ENCODE measurements at regions not wholly inside any gene's neighbourhood (a gene's known extent, or its start where the extent isn't known, plus 50 kb on each side); places are given as distances from the start of the nearest gene placed in this dataset.
"Not testable (repeated sequence)": the region's sequence is repeated elsewhere in the genome, so short reads cannot be mapped to it uniquely, and the experiment has no call there.

DNA sequence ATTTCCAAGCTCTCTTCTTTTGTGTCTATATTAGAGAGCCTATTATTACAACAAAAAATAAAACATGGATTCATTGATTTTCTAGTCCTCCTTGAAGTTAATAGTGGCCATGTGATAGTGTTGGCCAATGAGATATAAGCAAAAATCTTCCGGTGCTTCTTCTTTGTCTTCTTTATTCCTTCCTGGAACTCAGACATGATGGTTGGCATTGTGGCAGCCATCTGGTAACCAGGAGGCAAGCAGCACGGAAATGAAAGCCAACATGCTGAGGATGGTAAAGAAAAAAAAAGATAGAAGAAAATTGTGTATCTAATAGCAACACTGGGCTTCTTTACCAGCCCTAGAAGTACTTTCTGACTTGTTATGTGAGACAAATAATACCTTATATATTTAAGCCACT, 50.8 kb upstream of the SEL1L start:
- DNase-seq, result no peak

DNA sequence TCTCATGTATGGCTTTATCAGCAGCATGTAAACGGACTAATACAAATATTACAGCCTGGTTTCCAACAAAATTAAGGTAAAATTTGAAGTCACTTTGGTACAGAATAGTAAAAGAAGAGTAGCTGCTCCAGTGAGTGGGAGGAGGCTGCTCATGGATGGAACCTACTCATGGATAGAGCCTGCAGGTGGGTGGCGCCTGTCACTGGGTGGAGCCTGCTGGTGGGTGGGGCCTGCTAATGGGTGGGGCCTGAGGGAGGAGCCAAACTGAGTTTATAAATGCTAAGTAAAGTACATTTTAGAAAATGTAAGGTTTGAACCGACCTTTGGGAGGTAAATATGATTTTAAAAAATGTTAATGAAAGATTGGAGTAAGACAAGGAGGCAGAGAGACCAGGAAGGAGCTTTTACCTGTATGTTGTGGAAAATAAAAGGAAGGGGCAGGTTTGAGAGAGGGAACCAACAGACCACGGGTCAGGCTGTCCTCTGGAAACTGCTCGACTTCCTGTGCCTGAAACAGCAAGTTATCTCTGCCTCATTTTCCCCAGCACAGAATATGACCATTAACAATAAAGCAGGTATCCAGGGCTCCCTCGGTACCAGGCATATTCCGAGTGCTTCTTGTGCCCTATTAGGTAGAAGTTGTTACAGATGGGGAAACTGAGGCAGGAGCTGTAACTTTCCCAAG, 55.9 kb upstream of the SEL1L start:
- no peak for DNase-seq

DNA sequence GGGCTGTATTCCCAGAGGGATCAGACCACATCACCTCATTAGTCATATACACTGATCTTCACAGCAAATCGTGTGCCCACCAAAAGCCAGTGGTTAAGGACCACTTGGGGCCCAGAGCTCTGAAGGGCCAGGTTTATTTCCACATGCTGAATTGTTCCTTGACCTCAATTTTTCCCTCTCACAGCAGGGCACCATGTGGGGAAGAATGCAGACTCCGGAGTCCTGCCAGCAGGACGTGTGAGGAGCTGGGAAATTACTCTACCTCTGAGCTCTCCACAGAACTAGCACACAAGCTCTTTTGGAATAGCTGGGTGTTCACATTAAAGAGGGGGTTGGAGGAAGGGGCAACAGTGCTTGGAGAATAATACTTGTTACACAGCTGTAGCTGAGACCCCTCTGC, 57.6 kb upstream of the SEL1L start:
- no peak for DNase-seq

DNA sequence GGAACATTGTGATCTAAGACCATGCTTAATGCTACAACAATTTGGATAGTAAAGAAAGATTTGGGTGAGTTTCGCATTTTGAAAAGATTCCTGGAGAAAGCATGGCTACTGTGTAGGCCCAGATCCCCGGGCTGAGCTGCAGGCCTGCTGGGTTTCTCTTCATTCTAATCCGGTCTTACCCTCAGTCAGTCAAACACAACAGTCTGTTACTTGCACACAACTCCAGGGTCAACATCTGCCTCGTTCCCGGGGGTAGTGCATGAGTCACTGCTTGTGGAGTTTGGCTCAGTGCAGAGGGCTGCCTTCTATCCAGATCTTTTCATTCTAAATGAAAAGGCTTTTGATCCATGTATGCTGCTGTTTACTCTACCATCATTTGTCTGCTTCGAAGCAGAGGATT, 60.4 kb upstream of the SEL1L start:
- DNase-seq, result no peak

DNA sequence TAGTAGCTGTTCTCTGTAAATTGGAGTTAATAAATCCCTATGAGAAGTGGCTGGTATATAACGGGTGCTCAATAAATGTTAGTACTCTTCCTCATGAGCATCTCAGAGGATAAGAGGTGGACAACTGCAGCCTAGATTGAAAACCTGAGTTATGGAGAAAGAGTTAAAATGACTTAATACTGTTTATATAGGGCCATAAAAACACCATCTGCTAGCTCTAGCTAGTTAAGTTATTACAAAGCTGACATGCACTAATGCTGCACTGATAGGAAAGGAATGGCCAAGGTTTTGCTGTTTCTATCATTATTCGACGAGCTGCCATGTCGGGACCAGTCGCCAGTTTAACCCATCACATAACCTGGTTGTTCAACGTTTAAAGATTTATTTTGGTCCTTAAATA, 72.0 kb upstream of the SEL1L start:
- DNase-seq, result no peak

DNA sequence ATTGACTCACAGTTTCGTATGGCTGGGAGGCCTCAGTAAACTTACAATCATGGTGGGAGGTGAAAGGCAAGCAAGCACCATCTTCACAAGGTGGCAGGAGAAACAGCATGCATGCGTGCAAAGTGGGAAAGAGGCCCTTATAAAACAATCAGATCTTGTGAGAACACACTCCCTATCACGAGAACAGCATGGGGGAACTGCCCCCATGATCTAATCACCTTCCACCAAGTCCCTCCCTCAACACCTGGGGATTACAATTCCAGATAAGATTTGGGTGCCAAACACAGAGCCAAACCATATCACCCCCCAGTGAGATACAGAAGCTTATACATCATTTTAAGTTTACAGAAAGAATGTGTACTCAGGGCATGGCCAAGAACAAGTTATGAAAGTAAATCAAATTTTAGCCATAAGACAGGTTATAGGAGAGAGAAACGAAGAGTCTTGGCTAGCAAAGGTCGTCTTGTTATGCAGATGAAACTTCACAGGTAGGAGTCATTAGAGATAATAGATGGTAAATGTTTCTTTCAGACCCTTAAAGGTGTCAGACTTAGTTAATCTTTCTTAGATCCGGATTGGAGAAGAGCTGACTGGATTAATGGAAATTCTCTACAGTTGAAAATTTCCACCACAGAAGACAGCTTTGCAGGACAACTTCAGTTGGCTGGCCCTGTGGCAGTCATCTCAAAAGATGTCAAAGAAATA, 79.8 kb upstream of the SEL1L start:
- DNase-seq, result no peak

DNA sequence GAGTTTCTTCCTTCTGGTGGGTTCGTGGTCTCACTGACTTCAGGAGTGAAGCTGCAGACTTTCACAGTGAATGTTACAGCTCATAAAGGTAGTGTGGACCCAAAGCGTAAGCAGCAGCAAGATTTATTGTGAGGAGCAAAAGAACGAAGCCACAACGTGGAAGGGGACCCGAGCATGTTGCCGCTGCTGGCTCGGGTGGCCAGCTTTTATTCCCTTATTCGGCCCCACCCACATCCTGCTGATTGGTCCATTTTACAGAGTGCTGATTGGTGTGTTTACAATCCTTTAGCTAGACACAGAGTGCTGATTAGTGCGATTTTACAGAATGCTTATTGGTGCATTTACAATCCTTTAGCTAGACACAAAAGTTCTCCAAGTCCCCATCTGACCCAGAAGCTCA, 80.6 kb upstream of the SEL1L start:
- not testable (repeated sequence) for DNase-seq

DNA sequence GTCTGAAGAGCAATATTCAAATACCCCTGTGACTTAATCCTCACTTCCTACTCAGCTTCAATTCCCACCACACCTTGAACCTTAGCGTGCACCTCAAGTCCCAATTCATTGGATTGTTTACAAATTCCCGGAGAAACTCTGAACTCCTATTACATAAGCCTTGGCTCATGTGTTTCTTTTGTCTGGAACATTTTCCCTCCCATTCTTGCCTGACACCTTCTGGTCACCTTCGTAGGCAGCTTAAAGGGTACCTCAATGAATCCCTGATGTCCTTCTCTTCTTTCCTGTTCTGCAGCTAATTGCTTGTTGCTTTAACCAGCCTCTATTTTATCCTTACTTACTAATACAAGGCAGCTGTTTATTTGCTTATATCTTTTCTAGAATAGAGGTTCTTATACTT, 85.0 kb upstream of the SEL1L start:
- DNase-seq, result no peak

GRCh38 chr14:81619816-81620215, 86.2 kb upstream of the SEL1L start:
- no peak for DNase-seq

- not testable (repeated sequence) for DNase-seq
These were observed 90.2 kb upstream of the SEL1L start for GRCh38 chr14:81623771-81624396.

DNA sequence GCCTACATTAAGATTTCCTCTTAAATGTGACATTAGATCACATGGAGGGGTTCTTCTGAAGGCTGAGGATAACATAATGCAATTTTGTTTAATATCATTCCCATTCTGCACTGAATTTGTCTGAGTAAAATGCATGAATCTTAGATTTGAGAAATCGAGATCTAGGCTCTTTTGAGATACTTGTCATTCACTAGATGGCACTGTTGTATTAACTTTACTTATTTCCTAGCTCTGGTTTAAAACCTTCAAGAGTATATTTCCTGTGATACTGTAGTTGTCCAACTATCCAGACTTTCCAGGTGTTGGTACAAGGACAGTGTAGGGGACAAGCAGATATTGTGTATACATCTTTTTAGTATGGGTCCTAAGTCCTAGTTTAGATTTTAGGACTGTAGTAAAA, 91.7 kb upstream of the SEL1L start:
- peak; percentile 28 for DNase-seq

GRCh38 chr14:81632157-81632556, 98.5 kb upstream of the SEL1L start:
- DNase-seq, result no peak

DNA sequence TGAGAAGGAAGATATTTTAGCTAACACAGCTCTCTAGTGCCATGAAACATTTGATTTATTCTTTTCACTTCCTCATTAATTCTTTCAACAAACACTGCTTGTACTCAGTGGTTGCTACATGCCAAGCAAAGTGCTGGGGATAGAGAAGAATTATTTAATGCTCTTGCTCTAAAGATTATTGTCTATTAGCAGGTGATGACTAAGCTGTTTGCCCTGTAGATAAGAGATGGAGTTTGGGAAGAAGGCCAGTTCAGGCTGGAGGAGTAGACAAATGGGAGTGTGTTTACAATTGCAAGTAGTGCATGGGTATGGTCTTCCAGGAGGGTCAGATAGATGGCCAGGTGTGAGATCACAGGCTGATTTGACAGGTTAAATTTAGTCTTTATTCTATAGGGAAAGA, 99.8 kb upstream of the SEL1L start:
- DNase-seq, result no peak

DNA sequence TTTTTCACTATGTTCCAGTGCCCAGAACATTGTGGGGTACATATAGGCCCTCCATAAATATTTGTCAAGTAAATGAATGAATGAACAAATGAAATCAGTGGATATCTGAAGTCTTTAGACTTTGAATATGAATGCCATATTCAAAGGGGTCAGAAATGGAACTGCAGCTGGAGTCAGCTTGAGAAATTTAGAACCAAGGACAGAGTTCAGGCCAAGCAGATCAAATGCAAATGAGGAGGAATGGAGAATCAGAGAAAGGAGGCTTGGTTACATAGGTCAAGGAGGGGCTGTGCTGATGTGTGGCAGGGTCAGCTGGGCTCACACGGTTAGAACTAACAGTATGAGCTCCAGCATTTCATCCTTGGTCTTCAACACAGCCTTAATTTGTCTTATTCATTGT, 104.0 kb upstream of the SEL1L start:
- no peak for DNase-seq

GRCh38 chr14:81638656-81639280, 105.1 kb upstream of the SEL1L start:
- no peak for DNase-seq

DNA sequence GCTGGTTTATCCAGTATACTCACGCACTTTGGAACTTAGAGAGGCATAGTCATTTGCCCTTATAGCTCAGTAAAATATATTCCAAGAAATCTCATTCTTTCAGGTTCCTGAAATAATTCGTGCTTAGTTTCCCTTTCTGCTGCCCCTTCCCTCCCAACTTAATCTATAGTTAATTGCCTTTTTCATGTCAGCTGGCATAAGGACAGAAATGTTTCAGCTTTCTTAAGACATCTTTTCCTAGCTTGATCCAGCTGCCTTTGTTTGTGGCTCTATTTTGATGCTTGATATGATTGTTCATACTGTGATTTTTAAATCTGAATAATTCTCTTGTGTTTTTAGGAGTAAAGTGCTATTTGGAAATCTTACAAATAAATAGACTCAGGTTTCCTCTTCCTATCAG, 120.0 kb upstream of the SEL1L start:
- DNase-seq, result no peak

GRCh38 chr14:81655423-81656314, 122.0 kb upstream of the SEL1L start:
- DNase-seq, result no peak

DNA sequence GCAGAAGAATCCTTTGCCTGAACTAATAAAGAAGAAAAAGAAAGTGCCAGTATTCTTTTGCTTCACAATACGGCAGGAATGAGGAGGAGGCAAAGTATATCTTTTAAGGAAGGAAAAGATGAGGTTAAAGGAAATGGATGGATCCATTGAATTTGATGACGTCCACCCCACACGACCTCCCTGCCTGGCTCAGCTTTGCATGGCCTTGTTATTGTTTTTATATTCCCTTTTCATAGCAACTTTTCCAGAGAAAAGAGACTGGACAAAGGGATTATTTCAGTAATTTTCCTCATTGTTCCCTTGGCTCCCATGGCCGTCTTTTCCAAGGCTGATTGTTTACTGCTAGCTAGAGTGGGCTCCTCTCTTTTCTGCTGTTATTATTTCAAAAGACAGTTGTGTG, 123.2 kb upstream of the SEL1L start:
- no peak for DNase-seq

GRCh38 chr14:81662066-81662465, 128.4 kb upstream of the SEL1L start:
- no peak for DNase-seq

- DNase-seq, result no peak
These were observed 129.0 kb upstream of the SEL1L start for GRCh38 chr14:81662570-81663197.

- DNase-seq, result no peak
These were observed 135.1 kb upstream of the SEL1L start for GRCh38 chr14:81668626-81669274.

DNA sequence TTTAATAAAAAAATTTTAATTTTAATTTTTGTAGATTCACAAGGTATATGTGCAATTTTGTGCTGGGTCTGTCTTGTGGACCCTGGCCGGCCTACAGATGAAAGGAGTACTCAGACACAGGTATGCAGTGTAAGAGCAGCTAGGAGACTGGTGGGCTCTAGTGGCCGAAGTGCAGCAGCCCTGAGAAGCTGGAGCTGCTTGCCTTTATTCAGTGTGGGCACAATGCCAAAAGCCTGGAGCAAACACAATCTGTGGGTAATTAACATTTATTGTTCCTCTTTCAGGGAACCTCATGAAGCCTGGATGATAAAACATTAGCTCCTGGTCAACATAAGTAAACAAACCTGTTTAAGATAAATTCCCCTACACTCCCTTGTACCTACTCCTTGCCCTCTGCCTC, 135.7 kb upstream of the SEL1L start:
- peak; percentile 35 for DNase-seq

All from NCI-H345 (cell line).